22Rv1 (cell line): ENCODE measurements at regions not wholly inside any gene's neighbourhood (a gene's known extent, or its start where the extent isn't known, plus 50 kb on each side); places are given as distances from the start of the nearest gene placed in this dataset.

ENCODE experiments used
- H3K27ac ChIP-seq: fragments of 450-650 bp; 2 replicates; pipeline ENCODE4 v1.5.1; 2017
- CTCF ChIP-seq: fragments of 450-650 bp; IDR thresholded peaks from 2 replicates; pipeline ENCODE4 v1.5.1; 2017; ENCODE audit warnings: mild to moderate bottlenecking
- ZFX ChIP-seq: fragments of 450-650 bp; IDR thresholded peaks from 2 replicates; pipeline ENCODE4 v1.6.1; 2017; ENCODE audit warnings: antibody characterized with exemption, borderline replicate concordance

- TF ChIP-seq ZFX = no peak
- TF ChIP-seq CTCF = no peak
- H3K27ac ChIP-seq = no peak overlapping the region
Measured at GRCh38 chr6:92510137-92510536, 909.2 kb downstream of the EPHA7 start.

DNA sequence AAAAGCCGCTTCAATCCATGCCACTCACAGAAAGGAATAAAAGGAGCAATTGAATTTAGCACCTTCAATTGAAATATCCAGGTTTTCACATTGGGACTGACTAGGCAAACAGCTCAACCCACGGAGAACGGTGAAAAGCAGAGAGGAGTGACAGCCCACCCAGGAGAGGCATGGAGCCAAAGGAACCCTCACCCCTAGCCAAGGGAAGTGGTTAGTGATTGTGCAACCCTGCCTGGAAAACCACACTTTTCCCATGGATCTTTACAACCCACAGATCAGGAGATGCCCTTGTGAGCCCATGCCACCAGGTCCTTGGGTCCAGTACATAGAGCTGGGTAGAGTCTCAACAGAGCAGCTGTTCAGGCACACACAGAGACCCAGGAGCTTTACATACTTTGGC is 911.8 kb downstream of the EPHA7 start:
- no peak overlapping the region for H3K27ac ChIP-seq
- TF ChIP-seq ZFX = no peak
- no peak for TF ChIP-seq CTCF

DNA sequence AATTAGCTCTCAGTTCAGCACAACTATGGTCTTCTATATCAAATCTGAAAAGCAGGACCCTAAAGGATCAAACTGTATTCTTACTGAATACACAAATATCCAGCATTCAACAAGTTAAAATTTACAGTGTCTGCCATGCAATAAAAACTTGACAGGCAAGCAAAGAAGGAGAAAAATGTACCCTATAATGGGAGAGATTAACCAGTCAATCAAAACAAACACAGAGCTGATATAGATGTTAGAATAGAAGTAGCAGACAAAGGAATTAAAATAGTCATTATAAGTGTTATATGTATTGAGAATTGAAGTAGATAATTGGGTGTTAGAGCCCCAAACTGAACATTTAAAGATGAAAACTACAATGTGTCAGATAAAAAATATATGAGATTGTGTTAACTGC is 914.9 kb downstream of the EPHA7 start:
- no peak for TF ChIP-seq ZFX
- no peak for TF ChIP-seq CTCF
- H3K27ac ChIP-seq = no peak overlapping the region

GRCh38 chr6:92497281-92497680 is 922.1 kb downstream of the EPHA7 start:
- no peak overlapping the region for H3K27ac ChIP-seq
- TF ChIP-seq CTCF (no peak), ZFX (no peak)

- TF ChIP-seq CTCF (no peak), ZFX (no peak)
- H3K27ac ChIP-seq = no peak overlapping the region
Measured at GRCh38 chr6:92496527-92496926, 922.8 kb downstream of the EPHA7 start.

DNA sequence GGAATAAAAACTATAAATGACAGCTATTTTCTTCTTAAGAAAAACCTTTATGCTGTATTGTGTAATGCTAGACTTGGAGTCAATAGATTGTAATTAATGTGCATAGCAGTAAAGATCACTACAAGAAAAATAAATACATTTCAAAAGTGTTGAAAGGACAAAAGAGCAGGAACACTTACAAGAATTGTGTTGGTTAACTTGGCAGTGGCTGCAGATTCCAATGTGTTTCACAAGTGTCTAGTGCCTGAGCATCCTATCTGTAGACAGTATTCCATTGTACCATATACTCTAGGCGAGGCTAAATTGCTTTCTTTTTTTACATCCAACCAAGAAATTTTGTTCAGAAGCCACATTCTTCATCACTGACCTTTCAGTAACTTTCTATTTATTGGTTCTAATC is 924.1 kb downstream of the EPHA7 start:
- no peak overlapping the region for H3K27ac ChIP-seq
- TF ChIP-seq ZFX (no peak), CTCF (no peak)

DNA sequence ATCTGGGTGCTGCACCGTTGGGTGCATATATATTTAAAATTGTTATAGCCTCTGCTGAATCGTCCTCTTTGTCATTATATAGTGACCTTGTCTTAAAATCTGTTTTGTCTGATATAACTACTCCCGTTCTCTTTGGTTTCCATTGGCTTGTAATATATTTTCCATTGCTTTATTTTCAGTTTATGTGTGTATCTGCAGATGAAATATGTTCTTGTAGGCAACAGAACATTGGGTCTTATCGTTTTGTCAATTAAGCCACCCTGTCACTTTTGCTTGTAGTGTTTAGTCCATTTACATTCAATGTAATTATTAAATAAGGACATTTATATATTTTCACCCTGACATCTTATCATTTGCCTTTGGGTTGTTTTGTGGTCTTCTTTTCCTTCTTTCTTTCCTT is 933.9 kb downstream of the EPHA7 start:
- TF ChIP-seq CTCF = no peak
- no peak for TF ChIP-seq ZFX
- no peak overlapping the region for H3K27ac ChIP-seq
